Astrocyte (in vitro differentiated cells and primary cell): ENCODE measurements at regions not wholly inside any gene's neighbourhood (a gene's known extent, or its start where the extent isn't known, plus 50 kb on each side); places are given as distances from the start of the nearest gene placed in this dataset.

Experiments used
- DNase-seq: peaks from one replicate; pipeline ENCODE4 v3.0.0-alpha.2; 2010; ENCODE audit warnings: low read depth
- FAIRE-seq: peaks from 2 replicates; lab custom pipeline; 2011; peaks lifted over from hg19 to GRCh38; lab: Jason Lieb, UNC
- H2AFZ ChIP-seq: 2 replicates; pipeline ENCODE4 v1.6.0; 2012; ENCODE audit warnings: low read depth, low read length, inconsistent platforms
- H3K27ac ChIP-seq: 2 replicates; pipeline ENCODE4 v1.5.1; 2011; ENCODE audit warnings: low read depth, low read length, inconsistent platforms
- H3K27me3 ChIP-seq: 2 replicates; pipeline ENCODE4 v1.6.0; 2011; ENCODE audit warnings: low read length, inconsistent platforms; ENCODE audit not compliant: insufficient read depth
- H3K36me3 ChIP-seq: 2 replicates; pipeline ENCODE4 v1.5.1; 2011; ENCODE audit warnings: low read length, inconsistent platforms; ENCODE audit not compliant: insufficient read depth
- H3K4me1 ChIP-seq: 2 replicates; pipeline ENCODE4 v1.5.1; 2011; ENCODE audit warnings: low read length, inconsistent platforms; ENCODE audit not compliant: insufficient read depth
- H3K4me2 ChIP-seq: 2 replicates; pipeline ENCODE4 v1.6.0; 2012; ENCODE audit warnings: low read length, inconsistent platforms
- H3K4me3 ChIP-seq: 2 replicates; pipeline ENCODE4 v1.5.1; 2011; ENCODE audit warnings: low read depth, mild to moderate bottlenecking, low read length, inconsistent platforms; ENCODE audit not compliant: insufficient read depth
- H3K79me2 ChIP-seq: 2 replicates; pipeline ENCODE4 v1.6.0; 2012; ENCODE audit warnings: mild to moderate bottlenecking, low read length, inconsistent platforms; ENCODE audit not compliant: insufficient read depth
- H3K9ac ChIP-seq: 2 replicates; pipeline ENCODE4 v1.6.0; 2012; ENCODE audit warnings: mild to moderate bottlenecking, low read length, inconsistent platforms
- H3K9me3 ChIP-seq: 2 replicates; pipeline ENCODE4 v1.5.1; 2012; ENCODE audit warnings: low read depth, mild to moderate bottlenecking, low read length, inconsistent platforms; ENCODE audit not compliant: insufficient read depth
- H4K20me1 ChIP-seq: 2 replicates; pipeline ENCODE4 v1.6.0; 2012; ENCODE audit warnings: low read length, inconsistent platforms; ENCODE audit not compliant: insufficient read depth
- H3K27ac Mint-ChIP-seq: one replicate; pipeline ENCODE4 v1.8.0; 2021; ENCODE audit warnings: mild to moderate bottlenecking, mixed read lengths; ENCODE audit not compliant: unreplicated experiment
- H3K27me3 Mint-ChIP-seq: one replicate; pipeline ENCODE4 v1.8.0; 2021; ENCODE audit warnings: low read depth, mixed read lengths; ENCODE audit not compliant: unreplicated experiment
- H3K36me3 Mint-ChIP-seq: one replicate; pipeline ENCODE4 v1.8.0; 2021; ENCODE audit warnings: low read depth, mixed read lengths; ENCODE audit not compliant: unreplicated experiment
- H3K4me1 Mint-ChIP-seq: one replicate; pipeline ENCODE4 v1.8.0; 2021; ENCODE audit warnings: low read depth, mixed read lengths; ENCODE audit not compliant: unreplicated experiment
- H3K4me3 Mint-ChIP-seq: one replicate; pipeline ENCODE4 v1.8.0; 2021; ENCODE audit warnings: mild to moderate bottlenecking, moderate library complexity, mixed read lengths; ENCODE audit not compliant: unreplicated experiment
- H3K9me3 Mint-ChIP-seq: one replicate; pipeline ENCODE4 v1.8.0; 2021; ENCODE audit warnings: mild to moderate bottlenecking, mixed read lengths; ENCODE audit not compliant: unreplicated experiment
- CTCF ChIP-seq: IDR thresholded peaks from 2 replicates; pipeline ENCODE4 v1.5.1; 2011; ENCODE audit warnings: low read depth, mild to moderate bottlenecking, inconsistent platforms, low read length, moderate library complexity; ENCODE audit not compliant: insufficient read depth
- EZH2 ChIP-seq: IDR thresholded peaks from 2 replicates; pipeline ENCODE4 v1.6.1; 2012; ENCODE audit warnings: mild to moderate bottlenecking, low read length, inconsistent platforms; ENCODE audit not compliant: insufficient read depth

DNA sequence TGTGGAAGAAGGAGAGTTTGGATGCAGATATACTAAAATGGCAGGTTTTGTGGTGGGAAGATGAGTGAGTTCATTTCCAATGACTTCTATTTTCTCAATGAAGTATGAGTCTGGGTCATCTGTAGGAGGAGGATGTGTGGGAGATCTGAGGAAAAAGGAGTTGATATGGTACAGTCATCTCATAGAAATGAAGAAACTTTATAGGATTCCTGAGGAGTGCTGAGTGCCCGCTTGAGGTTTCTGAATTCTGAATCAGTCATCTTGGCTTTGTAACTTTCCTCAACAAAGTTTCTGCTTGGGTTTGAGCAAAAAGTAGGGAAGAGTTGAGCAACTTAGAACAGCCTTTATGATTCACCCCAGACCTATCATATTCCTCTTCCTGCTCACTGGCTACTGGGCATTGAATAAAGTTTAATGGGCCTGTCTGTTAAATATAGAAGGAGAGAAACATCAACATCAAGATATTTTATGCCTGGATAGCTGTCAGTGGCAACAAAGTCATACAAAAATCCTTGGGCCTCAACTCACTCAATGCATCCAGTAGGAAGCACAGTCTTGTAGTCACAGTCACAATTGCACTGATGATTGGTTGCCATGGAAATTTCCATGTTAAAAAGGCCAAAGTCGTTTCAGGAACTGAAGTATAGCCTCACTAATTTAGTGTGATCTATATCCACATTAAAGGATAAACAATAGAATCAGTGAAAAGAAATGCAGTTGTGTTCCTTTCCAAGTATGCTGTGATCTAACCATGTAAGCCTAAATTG, 284.7 kb downstream of the DUSP6 start:
- H3K9ac ChIP-seq = peak overlapping the region; percentile 33
- H3K27ac Mint-ChIP-seq = peak overlapping the region; percentile 72

GRCh38 chr12:89064780-89065179, 287.5 kb downstream of the DUSP6 start:
- FAIRE-seq (peak; percentile 83), DNase-seq (peak; percentile 61)
- Mint-ChIP-seq H3K4me1 (peaks cover 28% of the 10 kb centered on the region), H3K36me3 (no peaks in the 10 kb centered on the region), H3K27ac (peak overlapping the region; percentile 38), H3K4me3 (no peak overlapping the region), H3K27me3 (no peaks in the 10 kb centered on the region), H3K9me3 (no peaks in the 10 kb centered on the region)
- H3K79me2 ChIP-seq = no peaks in the 10 kb centered on the region
- no peaks in the 10 kb centered on the region for H4K20me1 ChIP-seq
- H3K36me3 ChIP-seq = no peaks in the 10 kb centered on the region
- no peak overlapping the region for H3K4me3 ChIP-seq
- H3K9me3 ChIP-seq = no peaks in the 10 kb centered on the region
- H2AFZ ChIP-seq = no peak overlapping the region
- no peaks in the 10 kb centered on the region for H3K27me3 ChIP-seq
- no peak overlapping the region for H3K9ac ChIP-seq
- no peak for TF ChIP-seq EZH2
- no peak for TF ChIP-seq CTCF
- H3K4me1 ChIP-seq = peaks cover 11% of the 10 kb centered on the region
- no peak overlapping the region for H3K4me2 ChIP-seq
- no peak overlapping the region for H3K27ac ChIP-seq

More for the DNA sequence above, 284.7 kb downstream of the DUSP6 start:
- no peaks in the 10 kb centered on the region for H3K9me3 Mint-ChIP-seq
- H3K9me3 ChIP-seq = no peaks in the 10 kb centered on the region
- peak overlapping the region; percentile 56 for H3K4me2 ChIP-seq
- no peaks in the 10 kb centered on the region for H3K27me3 ChIP-seq
- peak; percentile 91 for DNase-seq
- H3K79me2 ChIP-seq = no peaks in the 10 kb centered on the region
- no peaks in the 10 kb centered on the region for H4K20me1 ChIP-seq
- no peak overlapping the region for H3K4me3 ChIP-seq
- H3K4me1 Mint-ChIP-seq = peaks cover 24% of the 10 kb centered on the region
- no peaks in the 10 kb centered on the region for H3K36me3 ChIP-seq
- peak; percentile 99 for FAIRE-seq
- peak overlapping the region; percentile 79 for H3K27ac ChIP-seq
- TF ChIP-seq CTCF (no peak), EZH2 (no peak)
- peak overlapping the region; percentile 16 for H2AFZ ChIP-seq
- no peak overlapping the region for H3K4me3 Mint-ChIP-seq
- peaks cover 11% of the 10 kb centered on the region for H3K4me1 ChIP-seq
- H3K27me3 Mint-ChIP-seq = no peaks in the 10 kb centered on the region
- no peaks in the 10 kb centered on the region for H3K36me3 Mint-ChIP-seq

DNA sequence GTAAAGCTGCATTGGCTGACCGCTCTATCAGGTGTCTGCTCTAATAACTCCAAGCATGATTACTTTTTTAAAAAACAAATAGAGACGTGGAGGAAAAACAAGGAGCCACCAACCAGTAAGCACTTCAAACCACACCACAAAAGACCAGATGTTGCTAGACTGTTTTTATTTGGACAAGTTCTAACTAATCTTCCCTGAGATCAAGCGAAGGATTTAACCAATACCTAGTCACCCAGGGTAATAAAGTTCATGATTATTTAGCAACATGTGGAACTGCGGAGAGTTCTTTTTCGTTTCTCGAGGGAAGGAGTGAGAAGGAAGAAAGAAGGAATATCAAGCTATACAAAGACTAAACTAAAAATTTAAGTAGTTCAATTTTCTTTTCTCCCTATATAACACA, 288.1 kb downstream of the DUSP6 start:
- no peaks in the 10 kb centered on the region for H3K9me3 Mint-ChIP-seq
- DNase-seq (no peak), FAIRE-seq (no peak)
- H3K36me3 Mint-ChIP-seq = no peaks in the 10 kb centered on the region
- peaks cover 27% of the 10 kb centered on the region for H3K4me1 Mint-ChIP-seq
- Histone ChIP-seq H3K4me3 (no peak overlapping the region), H3K27me3 (no peaks in the 10 kb centered on the region), H3K4me1 (peaks cover 14% of the 10 kb centered on the region), H3K79me2 (no peaks in the 10 kb centered on the region), H4K20me1 (no peaks in the 10 kb centered on the region), H3K4me2 (no peak overlapping the region), H3K9me3 (no peaks in the 10 kb centered on the region), H3K27ac (no peak overlapping the region), H2AFZ (no peak overlapping the region), H3K36me3 (no peaks in the 10 kb centered on the region), H3K9ac (no peak overlapping the region)
- TF ChIP-seq EZH2 = no peak
- no peak for TF ChIP-seq CTCF
- no peak overlapping the region for H3K4me3 Mint-ChIP-seq
- no peak overlapping the region for H3K27ac Mint-ChIP-seq
- no peaks in the 10 kb centered on the region for H3K27me3 Mint-ChIP-seq
